Muscle of leg (tissue), 3 donors: ENCODE measurements at regions not wholly inside any gene's neighbourhood (a gene's known extent, or its start where the extent isn't known, plus 50 kb on each side); places are given as distances from the start of the nearest gene placed in this dataset.

Experiments
- DNase-seq: peaks from one replicate; pipeline ENCODE4 v3.0.0; 2013
- H3K27ac ChIP-seq: one replicate; pipeline ENCODE4 v1.5.1; 2013; ENCODE audit warnings: mild to moderate bottlenecking, low read length, control low read depth
- H3K27me3 ChIP-seq: one replicate; pipeline ENCODE4 v1.6.1; 2013; ENCODE audit warnings: low read length; ENCODE audit not compliant: control insufficient read depth, insufficient read depth
- H3K36me3 ChIP-seq: one replicate; pipeline ENCODE4 v1.6.1; 2013; ENCODE audit warnings: low read length; ENCODE audit not compliant: control insufficient read depth, insufficient read depth
- H3K4me1 ChIP-seq: one replicate; pipeline ENCODE4 v1.6.1; 2013; ENCODE audit warnings: low read length; ENCODE audit not compliant: control insufficient read depth, insufficient read depth
- H3K4me3 ChIP-seq: one replicate; pipeline ENCODE4 v1.5.1; 2013; ENCODE audit warnings: low read length, control low read depth
- H3K9me3 ChIP-seq: replicated peaks from 2 replicates; pipeline ENCODE4 v1.6.1; 2013; ENCODE audit warnings: low read depth, low read length; ENCODE audit not compliant: control insufficient read depth
- WGBS: methylation state at CpG from one replicate; pipeline ENCODE4 v1.1.5; 2013; ENCODE audit warnings: missing lambda C conversion rate; ENCODE audit not compliant: insufficient coverage; 5-methylcytosine and 5-hydroxymethylcytosine counted together

GRCh38 chr13:34064456-34065205 is 246.7 kb downstream of the RFC3 start:
- H3K36me3 ChIP-seq: no peaks in the 10 kb centered on the region
- peak; percentile 41 for DNase-seq
- H3K27ac ChIP-seq: no peak overlapping the region
- WGBS: 63% methylated on average over 2 of the region's 2 CpGs
- no peak overlapping the region for H3K4me3 ChIP-seq
- H3K9me3 ChIP-seq: no peaks in the 10 kb centered on the region
- no peaks in the 10 kb centered on the region for H3K4me1 ChIP-seq
- no peaks in the 10 kb centered on the region for H3K27me3 ChIP-seq

- no CpG with 5 or more reads among the region's 2 CpGs for WGBS
These were observed 248.0 kb downstream of the RFC3 start for GRCh38 chr13:34065928-34066327.

GRCh38 chr13:34066344-34066743 is 248.4 kb downstream of the RFC3 start:
- Histone ChIP-seq H3K27me3 (no peaks in the 10 kb centered on the region), H3K4me1 (no peaks in the 10 kb centered on the region), H3K4me3 (no peak overlapping the region), H3K9me3 (no peaks in the 10 kb centered on the region), H3K27ac (no peak overlapping the region), H3K36me3 (no peaks in the 10 kb centered on the region)
- no CpG with 5 or more reads among the region's 1 CpG for WGBS
- no peak for DNase-seq

More at GRCh38 chr13:34065928-34066327, 248.0 kb downstream of the RFC3 start:
- no peak overlapping the region for H3K27ac ChIP-seq
- H3K27me3 ChIP-seq: no peaks in the 10 kb centered on the region
- DNase-seq: no peak
- no peaks in the 10 kb centered on the region for H3K4me1 ChIP-seq
- no peak overlapping the region for H3K4me3 ChIP-seq
- no peaks in the 10 kb centered on the region for H3K36me3 ChIP-seq
- no peaks in the 10 kb centered on the region for H3K9me3 ChIP-seq

- no peak overlapping the region for H3K27ac ChIP-seq
- no peaks in the 10 kb centered on the region for H3K9me3 ChIP-seq
- H3K27me3 ChIP-seq: no peaks in the 10 kb centered on the region
- no peak overlapping the region for H3K4me3 ChIP-seq
- DNase-seq: no peak
- H3K4me1 ChIP-seq: no peaks in the 10 kb centered on the region
- no peaks in the 10 kb centered on the region for H3K36me3 ChIP-seq
These were observed 252.1 kb downstream of the RFC3 start for GRCh38 chr13:34070006-34070405.

GRCh38 chr13:34070544-34071303 is 252.8 kb downstream of the RFC3 start:
- Histone ChIP-seq H3K36me3 (no peaks in the 10 kb centered on the region), H3K9me3 (no peaks in the 10 kb centered on the region), H3K4me1 (no peaks in the 10 kb centered on the region), H3K4me3 (no peak overlapping the region), H3K27me3 (no peaks in the 10 kb centered on the region), H3K27ac (no peak overlapping the region)
- 78% methylated on average over 1 of the region's 2 CpGs for WGBS
- DNase-seq: peak; percentile 29

- DNase-seq: no peak
- Histone ChIP-seq H3K27me3 (no peaks in the 10 kb centered on the region), H3K36me3 (no peaks in the 10 kb centered on the region), H3K4me3 (no peak overlapping the region), H3K4me1 (peaks cover 6% of the 10 kb centered on the region), H3K9me3 (no peaks in the 10 kb centered on the region), H3K27ac (no peak overlapping the region)
- WGBS: no CpG with 5 or more reads among the region's 1 CpG
These were observed 258.4 kb downstream of the RFC3 start for GRCh38 chr13:34076319-34076718.

GRCh38 chr13:34076943-34077703 is 259.2 kb downstream of the RFC3 start:
- Histone ChIP-seq H3K4me3 (no peak overlapping the region), H3K36me3 (no peaks in the 10 kb centered on the region), H3K9me3 (no peaks in the 10 kb centered on the region), H3K4me1 (peaks cover 6% of the 10 kb centered on the region), H3K27ac (no peak overlapping the region), H3K27me3 (no peaks in the 10 kb centered on the region)
- peak; percentile 50 for DNase-seq
- 11% methylated on average over 2 of the region's 4 CpGs for WGBS

GRCh38 chr13:34078334-34078999 is 260.5 kb downstream of the RFC3 start:
- Histone ChIP-seq H3K4me3 (no peak overlapping the region), H3K4me1 (peaks cover 6% of the 10 kb centered on the region), H3K27me3 (no peaks in the 10 kb centered on the region), H3K9me3 (no peaks in the 10 kb centered on the region), H3K36me3 (no peaks in the 10 kb centered on the region), H3K27ac (no peak overlapping the region)
- DNase-seq: peak; percentile 23
- WGBS: 38% methylated on average over 2 of the region's 2 CpGs

GRCh38 chr13:34085204-34085603 is 267.3 kb downstream of the RFC3 start:
- Histone ChIP-seq H3K4me1 (no peaks in the 10 kb centered on the region), H3K27ac (no peak overlapping the region), H3K36me3 (no peaks in the 10 kb centered on the region), H3K4me3 (no peak overlapping the region), H3K27me3 (no peaks in the 10 kb centered on the region), H3K9me3 (peaks cover 2% of the 10 kb centered on the region)
- DNase-seq: no peak
- WGBS: no CpG with 5 or more reads among the region's 2 CpGs

- Histone ChIP-seq H3K4me1 (no peaks in the 10 kb centered on the region), H3K27ac (no peak overlapping the region), H3K9me3 (peaks cover 2% of the 10 kb centered on the region), H3K4me3 (no peak overlapping the region), H3K36me3 (no peaks in the 10 kb centered on the region), H3K27me3 (no peaks in the 10 kb centered on the region)
- DNase-seq: no peak
- no CpG with 5 or more reads among the region's 2 CpGs for WGBS
These were observed 268.3 kb downstream of the RFC3 start for GRCh38 chr13:34086281-34086680.
